ENCODE measurements at regions not wholly inside any gene's neighbourhood (a gene's known extent, or its start where the extent isn't known, plus 50 kb on each side); places are given as distances from the start of the nearest gene placed in this dataset.

DNA sequence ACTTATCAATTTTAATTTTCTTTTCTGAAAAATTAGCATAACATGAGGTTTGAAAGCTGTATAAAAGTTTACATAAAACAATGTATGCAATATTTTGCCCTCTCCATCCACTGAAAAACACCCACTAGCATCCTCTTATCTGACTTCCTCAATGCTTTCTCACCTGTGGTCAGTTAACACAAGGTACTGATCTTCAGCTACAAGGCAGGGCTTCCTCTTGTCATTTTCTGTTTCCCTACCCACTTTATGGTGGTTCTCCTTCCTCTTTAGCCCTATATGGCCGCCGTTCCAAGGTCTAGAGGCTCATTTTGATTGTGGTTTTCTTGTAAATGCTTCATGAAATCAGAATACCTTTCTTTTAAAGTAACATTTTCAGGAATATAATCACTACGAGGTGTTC lies 618.6 kb upstream of the CPEB2 start:
- Histone ChIP-seq H3K4me3 (ENCODE audit: low read depth in 2 of 2, low read length in 1 of 2) (no peak overlapping the region), H3K27me3 (ENCODE audit: insufficient read depth) (no peaks in the 10 kb centered on the region), H3K36me3 (replicated peaks in 1 of 2; ENCODE audit: control insufficient read depth in 1 of 2, insufficient read depth in 2 of 2, low read length in 1 of 2) (no peaks in the 10 kb centered on the region), H3K9me2 (no peaks in the 10 kb centered on the region), H3K79me2 (ENCODE audit: insufficient read depth) (no peaks in the 10 kb centered on the region), H3K9ac (no peak overlapping the region), H3K9me3 (no peaks in the 10 kb centered on the region), H3K4me2 (no peak overlapping the region), H3F3A (replicated peaks; ENCODE audit: insufficient read depth) (no peaks in the 10 kb centered on the region), H2AFZ (ENCODE audit: low read depth) (no peak overlapping the region), H3K27ac (ENCODE audit: low read depth in 2 of 2, low read length in 1 of 2) (no peak overlapping the region), H3K4me1 (ENCODE audit: control insufficient read depth in 1 of 2, insufficient read depth in 2 of 2, low read depth in 1 of 2, low read length in 1 of 2) (no peaks in the 10 kb centered on the region), H4K20me1 (ENCODE audit: insufficient read depth) (no peaks in the 10 kb centered on the region)
- CTCF ChIA-PET, result no interaction called here
- POLR2A ChIA-PET, result no interaction called here
- TF ChIP-seq, protein P1, sequence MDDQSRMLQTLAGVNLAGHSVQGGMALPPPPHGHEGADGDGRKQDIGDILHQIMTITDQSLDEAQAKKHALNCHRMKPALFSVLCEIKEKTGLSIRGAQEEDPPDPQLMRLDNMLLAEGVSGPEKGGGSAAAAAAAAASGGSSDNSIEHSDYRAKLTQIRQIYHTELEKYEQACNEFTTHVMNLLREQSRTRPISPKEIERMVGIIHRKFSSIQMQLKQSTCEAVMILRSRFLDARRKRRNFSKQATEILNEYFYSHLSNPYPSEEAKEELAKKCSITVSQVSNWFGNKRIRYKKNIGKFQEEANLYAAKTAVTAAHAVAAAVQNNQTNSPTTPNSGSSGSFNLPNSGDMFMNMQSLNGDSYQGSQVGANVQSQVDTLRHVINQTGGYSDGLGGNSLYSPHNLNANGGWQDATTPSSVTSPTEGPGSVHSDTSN (IDR thresholded peaks at IDR 0.05), result no peak
- TF ChIP-seq, protein P2, sequence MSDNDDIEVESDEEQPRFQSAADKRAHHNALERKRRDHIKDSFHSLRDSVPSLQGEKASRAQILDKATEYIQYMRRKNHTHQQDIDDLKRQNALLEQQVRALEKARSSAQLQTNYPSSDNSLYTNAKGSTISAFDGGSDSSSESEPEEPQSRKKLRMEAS (IDR thresholded peaks at IDR 0.05; ENCODE audit: low read depth), result no peak
- no peak for TF ChIP-seq GABPA (IDR thresholded peaks at IDR 0.05; ENCODE audit: low read depth)
- no peak for TF ChIP-seq FOXJ3 (CRISPR knock-in tag; IDR thresholded peaks at IDR 0.05)
- TF ChIP-seq RCOR1 (IDR thresholded peaks at IDR 0.05; ENCODE audit: low read length), result no peak
- no peak for TF ChIP-seq FOXM1 (IDR thresholded peaks at IDR 0.05; ENCODE audit: low read depth)
- no peak for TF ChIP-seq YY1 (IDR thresholded peaks at IDR 0.05; ENCODE audit: low read depth)
- TF ChIP-seq, protein P3, sequence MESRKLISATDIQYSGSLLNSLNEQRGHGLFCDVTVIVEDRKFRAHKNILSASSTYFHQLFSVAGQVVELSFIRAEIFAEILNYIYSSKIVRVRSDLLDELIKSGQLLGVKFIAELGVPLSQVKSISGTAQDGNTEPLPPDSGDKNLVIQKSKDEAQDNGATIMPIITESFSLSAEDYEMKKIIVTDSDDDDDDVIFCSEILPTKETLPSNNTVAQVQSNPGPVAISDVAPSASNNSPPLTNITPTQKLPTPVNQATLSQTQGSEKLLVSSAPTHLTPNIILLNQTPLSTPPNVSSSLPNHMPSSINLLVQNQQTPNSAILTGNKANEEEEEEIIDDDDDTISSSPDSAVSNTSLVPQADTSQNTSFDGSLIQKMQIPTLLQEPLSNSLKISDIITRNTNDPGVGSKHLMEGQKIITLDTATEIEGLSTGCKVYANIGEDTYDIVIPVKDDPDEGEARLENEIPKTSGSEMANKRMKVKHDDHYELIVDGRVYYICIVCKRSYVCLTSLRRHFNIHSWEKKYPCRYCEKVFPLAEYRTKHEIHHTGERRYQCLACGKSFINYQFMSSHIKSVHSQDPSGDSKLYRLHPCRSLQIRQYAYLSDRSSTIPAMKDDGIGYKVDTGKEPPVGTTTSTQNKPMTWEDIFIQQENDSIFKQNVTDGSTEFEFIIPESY (IDR thresholded peaks at IDR 0.05; ENCODE audit: borderline replicate concordance, low read depth), result no peak
- TF ChIP-seq TAF1 (IDR thresholded peaks at IDR 0.05; ENCODE audit: borderline replicate concordance, low read depth, low read length), result no peak
- TF ChIP-seq FOSL2 (IDR thresholded peaks at IDR 0.05; ENCODE audit: borderline replicate concordance, low read depth), result no peak
- TF ChIP-seq, protein P4, sequence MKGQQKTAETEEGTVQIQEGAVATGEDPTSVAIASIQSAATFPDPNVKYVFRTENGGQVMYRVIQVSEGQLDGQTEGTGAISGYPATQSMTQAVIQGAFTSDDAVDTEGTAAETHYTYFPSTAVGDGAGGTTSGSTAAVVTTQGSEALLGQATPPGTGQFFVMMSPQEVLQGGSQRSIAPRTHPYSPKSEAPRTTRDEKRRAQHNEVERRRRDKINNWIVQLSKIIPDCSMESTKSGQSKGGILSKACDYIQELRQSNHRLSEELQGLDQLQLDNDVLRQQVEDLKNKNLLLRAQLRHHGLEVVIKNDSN (IDR thresholded peaks at IDR 0.05; ENCODE audit: borderline replicate concordance, low read depth), result no peak
- 11% methylated on average over 3 of the region's 3 CpGs for WGBS (ENCODE audit: low lambda C conversion rate)
- DNase-seq, result no peak

DNA sequence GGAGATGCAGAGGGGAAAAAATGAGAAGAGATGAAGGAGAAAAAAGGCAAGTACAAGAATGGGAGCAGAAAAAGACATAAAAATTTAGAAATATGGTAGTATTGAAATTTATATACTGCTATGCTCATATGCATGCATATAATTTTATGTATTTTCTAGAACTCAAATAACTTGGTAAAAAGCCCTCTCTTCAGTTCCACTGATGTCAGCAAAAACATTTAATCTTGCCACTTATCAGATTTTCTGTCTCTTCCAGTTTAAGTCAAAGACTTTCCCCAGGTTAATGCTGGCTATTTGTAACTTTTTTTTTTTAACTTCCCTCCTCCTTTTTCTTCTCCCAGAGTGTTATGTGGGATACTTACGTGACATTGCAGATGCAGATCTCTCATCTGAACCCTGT lies 617.5 kb upstream of the CPEB2 start:
- Histone ChIP-seq H3K79me2 (ENCODE audit: insufficient read depth) (no peaks in the 10 kb centered on the region), H3K4me3 (ENCODE audit: low read depth in 2 of 2, low read length in 1 of 2) (no peak overlapping the region), H3K27me3 (ENCODE audit: insufficient read depth) (no peaks in the 10 kb centered on the region), H3K9me2 (no peaks in the 10 kb centered on the region), H3K9me3 (no peaks in the 10 kb centered on the region), H3K36me3 (replicated peaks in 1 of 2; ENCODE audit: control insufficient read depth in 1 of 2, insufficient read depth in 2 of 2, low read length in 1 of 2) (no peaks in the 10 kb centered on the region), H4K20me1 (ENCODE audit: insufficient read depth) (no peaks in the 10 kb centered on the region), H3K9ac (no peak overlapping the region), H3K4me1 (ENCODE audit: control insufficient read depth in 1 of 2, insufficient read depth in 2 of 2, low read depth in 1 of 2, low read length in 1 of 2) (no peaks in the 10 kb centered on the region), H3K27ac (ENCODE audit: low read depth in 2 of 2, low read length in 1 of 2) (no peak overlapping the region), H3F3A (replicated peaks; ENCODE audit: insufficient read depth) (no peaks in the 10 kb centered on the region), H3K4me2 (no peak overlapping the region), H2AFZ (ENCODE audit: low read depth) (no peak overlapping the region)
- ChIA-PET POLR2A (no interaction called here), CTCF (no interaction called here)
- DNase-seq, result no peak
- TF ChIP-seq, protein P4 (IDR thresholded peaks at IDR 0.05; ENCODE audit: borderline replicate concordance, low read depth), result no peak
- TF ChIP-seq RAD21 (IDR thresholded peaks at IDR 0.05; ENCODE audit: low read length), result no peak
- TF ChIP-seq MEF2A (IDR thresholded peaks at IDR 0.05; ENCODE audit: borderline replicate concordance, low read depth), result no peak
- TF ChIP-seq NRF1 (IDR thresholded peaks at IDR 0.05; ENCODE audit: low read depth, low read length), result no peak
- no peak for TF ChIP-seq TCF12 (IDR thresholded peaks at IDR 0.05)
- no peak for TF ChIP-seq EP300 (IDR thresholded peaks at IDR 0.05; ENCODE audit: borderline replicate concordance in 1 of 2, low read depth in 1 of 2, low read length in 1 of 2)
- TF ChIP-seq, protein P3 (IDR thresholded peaks at IDR 0.05; ENCODE audit: borderline replicate concordance, low read depth), result no peak
- WGBS (ENCODE audit: low lambda C conversion rate), result 24% methylated on average over 1 of the region's 1 CpG

Measured in SK-N-SH (cell line).